ENCODE measurements at regions not wholly inside any gene's neighbourhood (a gene's known extent, or its start where the extent isn't known, plus 50 kb on each side); places are given as distances from the start of the nearest gene placed in this dataset.

GRCh38 chr10:3951993-3952392 lies 167.0 kb upstream of the KLF6 start:
- TF ChIP-seq GATA3 (IDR thresholded peaks at IDR 0.05; ENCODE audit: low read depth, low read length): no peak
- TF ChIP-seq GATA2 (IDR thresholded peaks at IDR 0.05; ENCODE audit: low read depth, low read length): no peak

Data from SH-SY5Y (cell line).